T-helper 17 cell (primary cell): ENCODE measurements at regions not wholly inside any gene's neighbourhood (a gene's known extent, or its start where the extent isn't known, plus 50 kb on each side); places are given as distances from the start of the nearest gene placed in this dataset.
"Not testable (repeated sequence)": the region's sequence is repeated elsewhere in the genome, so short reads cannot be mapped to it uniquely, and the experiment has no call there.

Experiments used
- ATAC-seq: fragments of 150-1000 bp; cut with Tn5 transposase; 2 replicates; pipeline ENCODE4 v1.10.0; 2021; ENCODE audit warnings: mild to moderate bottlenecking, moderate library complexity
- DNase-seq, 3 donors: peaks; one replicate each; pipeline versions ENCODE4 v3.0.0 to v3.0.0-alpha.2; 2020 to 2021
- H3K9me3 ChIP-seq: one replicate; pipeline ENCODE4 v1.7.0; 2013; ENCODE audit warnings: low read length, mild to moderate bottlenecking; ENCODE audit not compliant: control insufficient read depth, poor library complexity, severe bottlenecking
- H3K27ac Mint-ChIP-seq: one replicate; pipeline ENCODE4 v1.8.0; 2022; ENCODE audit warnings: mild to moderate bottlenecking, moderate library complexity, mixed read lengths
- H3K27me3 Mint-ChIP-seq: one replicate; pipeline ENCODE4 v1.8.0; 2022; ENCODE audit warnings: mixed read lengths
- H3K36me3 Mint-ChIP-seq: one replicate; pipeline ENCODE4 v1.8.0; 2022; ENCODE audit warnings: low read depth, mixed read lengths
- H3K4me1 Mint-ChIP-seq: one replicate; pipeline ENCODE4 v1.8.0; 2022; ENCODE audit warnings: mild to moderate bottlenecking, mixed read lengths
- H3K4me3 Mint-ChIP-seq: one replicate; pipeline ENCODE4 v1.8.0; 2022; ENCODE audit warnings: mild to moderate bottlenecking, moderate library complexity, mixed read lengths

DNA sequence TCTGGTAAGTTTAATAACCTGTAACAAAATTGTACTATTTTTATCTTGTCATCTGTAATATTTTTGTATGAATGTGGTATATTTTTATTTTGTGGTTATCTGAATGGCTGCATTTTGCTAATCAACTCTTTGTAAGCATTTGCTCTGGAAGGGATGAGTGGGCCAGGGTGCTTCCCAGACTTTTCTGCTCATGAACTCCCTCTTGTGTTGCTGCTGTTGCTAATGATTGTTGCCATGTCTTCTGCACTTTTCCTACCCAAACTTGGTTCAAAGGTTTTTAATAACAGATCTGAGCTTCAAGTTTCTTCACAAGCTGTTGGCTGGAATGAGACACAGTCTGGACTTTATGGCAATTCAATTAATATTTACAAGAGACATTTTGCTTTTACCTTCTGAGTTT, 1005.7 kb downstream of the HACE1 start:
- no peaks in the 10 kb centered on the region for H3K4me1 Mint-ChIP-seq
- H3K9me3 ChIP-seq: no peaks in the 10 kb centered on the region
- no peaks in the 10 kb centered on the region for H3K27me3 Mint-ChIP-seq
- no peak for ATAC-seq
- H3K36me3 Mint-ChIP-seq: no peaks in the 10 kb centered on the region
- H3K27ac Mint-ChIP-seq: no peak overlapping the region
- no peak overlapping the region for H3K4me3 Mint-ChIP-seq
- no peak for DNase-seq

DNA sequence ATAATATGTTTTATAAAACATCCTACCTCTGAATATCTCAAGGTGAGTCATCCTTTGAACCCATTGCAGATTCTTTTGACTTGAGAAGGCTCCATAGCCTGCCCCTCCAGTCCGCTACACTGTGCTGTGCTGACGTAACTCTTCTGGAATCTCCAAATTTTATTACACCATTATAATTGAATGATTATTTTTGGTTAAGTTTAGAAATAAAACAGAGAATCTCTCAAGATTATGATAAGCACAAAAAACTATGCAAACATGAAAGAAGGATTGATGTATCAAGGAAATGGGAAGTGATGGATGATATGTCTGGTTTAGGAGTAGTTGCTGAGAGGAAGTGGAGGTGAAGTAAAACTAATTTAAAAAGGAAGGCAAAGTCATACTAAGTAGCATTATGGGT, 1021.3 kb downstream of the HACE1 start:
- Mint-ChIP-seq H3K36me3 (no peaks in the 10 kb centered on the region), H3K27me3 (no peaks in the 10 kb centered on the region), H3K27ac (no peak overlapping the region), H3K4me3 (no peak overlapping the region), H3K4me1 (no peaks in the 10 kb centered on the region)
- H3K9me3 ChIP-seq: no peaks in the 10 kb centered on the region
- ATAC-seq (no peak), DNase-seq (no peak)

DNA sequence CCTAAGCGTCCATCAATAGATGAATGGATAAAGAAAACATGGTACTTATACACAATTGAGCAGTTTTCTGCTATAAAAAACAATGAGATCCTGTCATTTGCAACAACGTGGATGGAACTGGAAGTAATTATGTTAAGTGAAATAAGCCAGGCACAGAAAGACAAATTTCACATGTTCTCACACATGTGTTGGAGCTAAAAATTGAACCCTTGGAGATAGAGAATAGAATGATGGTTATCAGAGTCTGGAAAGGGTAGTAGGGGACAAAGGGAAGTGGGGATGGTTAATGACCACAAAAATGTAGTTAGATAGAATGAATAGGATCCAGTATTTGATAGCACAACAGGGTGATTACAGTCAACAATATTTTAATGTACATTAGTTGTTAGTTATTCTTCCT, 1033.5 kb downstream of the HACE1 start:
- no peak for DNase-seq
- Mint-ChIP-seq H3K36me3 (no peaks in the 10 kb centered on the region), H3K4me3 (no peak overlapping the region), H3K27me3 (no peaks in the 10 kb centered on the region), H3K4me1 (no peaks in the 10 kb centered on the region), H3K27ac (no peak overlapping the region)
- ATAC-seq: no peak
- no peaks in the 10 kb centered on the region for H3K9me3 ChIP-seq

DNA sequence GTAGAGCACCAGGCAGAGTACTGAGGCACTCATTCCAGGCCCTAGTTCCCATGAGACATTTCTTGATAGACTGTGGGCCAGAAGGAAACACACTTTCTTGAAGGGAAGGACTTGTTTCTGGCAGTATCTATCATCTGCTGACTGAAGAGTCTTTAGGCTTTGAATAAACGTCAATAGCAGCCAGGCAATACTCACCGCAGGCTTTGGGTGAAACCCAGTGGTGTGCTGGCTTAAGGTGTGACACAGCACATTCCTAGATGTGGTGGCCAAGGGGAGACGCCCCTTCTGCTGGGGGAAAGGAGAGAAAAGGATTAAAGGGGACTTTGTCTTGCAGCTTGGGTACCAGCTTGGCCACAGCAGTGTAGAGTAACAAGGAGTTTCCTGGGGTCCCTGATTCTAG, 1039.6 kb downstream of the HACE1 start:
- Mint-ChIP-seq H3K36me3 (no peaks in the 10 kb centered on the region), H3K4me3 (no peak overlapping the region), H3K4me1 (no peaks in the 10 kb centered on the region), H3K27me3 (no peaks in the 10 kb centered on the region), H3K27ac (no peak overlapping the region)
- ATAC-seq (no peak), DNase-seq (no peak)
- no peaks in the 10 kb centered on the region for H3K9me3 ChIP-seq

DNA sequence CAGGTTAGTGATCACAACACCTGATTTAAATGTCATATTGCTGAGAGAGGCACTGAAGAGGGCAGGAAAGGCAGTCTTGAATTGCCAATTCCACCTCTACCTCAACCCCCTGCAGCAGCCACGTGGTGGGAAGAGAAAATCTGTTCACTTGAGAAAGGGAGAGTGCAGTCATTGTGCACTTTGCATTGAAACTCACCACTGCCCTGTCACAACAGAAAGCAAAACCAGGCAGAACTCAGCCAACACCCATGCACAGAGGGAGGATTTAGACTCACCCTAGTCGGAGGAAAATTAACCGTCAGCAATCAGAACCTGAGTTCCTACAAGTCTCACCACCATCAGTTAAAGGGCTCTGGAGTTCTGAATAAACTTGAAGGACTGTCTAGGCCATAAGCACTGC, 1040.2 kb downstream of the HACE1 start:
- no peaks in the 10 kb centered on the region for H3K27me3 Mint-ChIP-seq
- no peak overlapping the region for H3K4me3 Mint-ChIP-seq
- H3K36me3 Mint-ChIP-seq: no peaks in the 10 kb centered on the region
- H3K9me3 ChIP-seq: no peaks in the 10 kb centered on the region
- no peak overlapping the region for H3K27ac Mint-ChIP-seq
- no peaks in the 10 kb centered on the region for H3K4me1 Mint-ChIP-seq
- no peak for DNase-seq
- ATAC-seq: no peak

DNA sequence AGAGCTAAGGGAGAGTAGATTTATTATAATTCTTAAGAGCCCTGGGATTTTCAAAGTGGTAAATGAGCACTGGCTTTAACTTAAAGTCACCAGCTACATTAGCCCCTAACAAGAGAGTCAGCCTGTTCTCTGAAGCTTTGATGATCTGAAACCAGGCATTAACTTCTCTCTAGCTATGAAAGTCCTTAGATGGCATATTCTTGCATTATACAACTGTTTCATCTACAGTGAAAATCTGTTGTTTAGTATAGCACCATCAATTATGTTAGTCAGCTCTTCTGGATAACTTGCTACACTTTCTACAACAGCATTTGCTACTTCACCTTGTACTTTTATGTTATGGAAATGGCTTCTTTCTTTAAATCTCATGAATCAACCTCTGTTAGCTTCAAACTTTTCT, 1046.7 kb downstream of the HACE1 start:
- no peaks in the 10 kb centered on the region for H3K9me3 ChIP-seq
- H3K36me3 Mint-ChIP-seq: no peaks in the 10 kb centered on the region
- ATAC-seq (no peak), DNase-seq (no peak)
- H3K4me3 Mint-ChIP-seq: no peak overlapping the region
- no peaks in the 10 kb centered on the region for H3K27me3 Mint-ChIP-seq
- H3K4me1 Mint-ChIP-seq: no peaks in the 10 kb centered on the region
- H3K27ac Mint-ChIP-seq: no peak overlapping the region

DNA sequence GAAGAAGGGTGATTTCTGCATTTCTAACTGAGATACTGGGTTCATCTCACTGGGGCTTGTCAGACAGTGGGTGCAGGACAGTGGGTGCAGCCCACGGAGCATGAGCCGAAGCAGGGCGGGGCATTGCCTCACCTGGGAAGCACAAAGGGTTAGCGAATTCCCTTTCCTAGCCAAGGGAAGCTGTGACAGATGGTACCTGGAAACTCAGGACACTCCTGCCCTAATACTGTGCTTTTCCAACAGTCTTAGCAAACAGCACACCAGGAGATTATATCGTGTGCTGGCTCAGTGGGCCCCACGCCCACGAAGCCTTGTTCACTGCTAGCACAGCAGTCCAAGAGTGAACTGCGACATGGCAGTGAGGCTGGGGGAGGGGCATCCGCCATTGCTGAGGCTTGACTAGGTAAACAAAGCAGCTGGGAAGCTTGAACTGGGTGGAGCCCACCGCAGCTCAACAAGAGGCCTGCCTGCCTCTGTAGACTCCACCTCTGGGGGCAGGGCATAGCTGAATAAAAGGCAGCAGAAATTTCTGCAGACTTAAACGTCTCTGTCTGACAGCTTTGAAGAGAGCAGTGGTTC, 1057.7 kb downstream of the HACE1 start:
- not testable (repeated sequence) for H3K36me3 Mint-ChIP-seq, H3K27me3 Mint-ChIP-seq, H3K4me3 Mint-ChIP-seq, H3K9me3 ChIP-seq, H3K27ac Mint-ChIP-seq, ATAC-seq, H3K4me1 Mint-ChIP-seq, DNase-seq

DNA sequence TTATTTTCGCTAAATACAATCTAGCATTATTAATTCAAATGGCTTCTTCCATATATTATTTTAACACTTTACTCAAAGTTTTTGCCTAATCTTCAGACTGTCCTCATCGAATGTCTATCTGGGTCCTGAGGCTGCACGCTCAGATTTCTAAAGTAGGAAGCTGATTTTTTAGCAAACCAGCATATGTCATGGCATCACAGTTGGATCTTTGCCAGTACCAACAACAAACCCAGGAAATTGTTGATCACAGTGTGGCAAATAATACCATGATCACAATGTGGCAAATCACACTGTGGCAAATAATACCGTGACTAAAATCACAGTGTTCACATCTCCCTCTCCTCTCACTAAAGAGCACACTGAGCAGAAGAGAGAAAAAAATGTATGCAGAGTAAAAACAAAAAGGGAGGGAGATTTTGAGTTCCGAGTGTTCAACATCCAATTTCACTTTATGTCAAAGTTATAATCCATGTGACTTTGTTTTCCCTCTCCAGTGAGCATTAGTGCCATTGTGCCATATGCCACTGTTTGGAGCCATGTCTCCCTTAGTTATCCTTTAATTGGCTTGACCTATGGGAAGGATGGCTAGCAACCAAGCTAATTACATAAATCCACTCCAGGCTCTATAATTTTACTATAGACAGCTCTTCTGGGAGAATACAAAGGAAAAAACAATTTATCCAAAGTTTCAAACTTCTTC, 1059.6 kb downstream of the HACE1 start:
- Mint-ChIP-seq H3K27ac (no peak overlapping the region), H3K4me3 (no peak overlapping the region), H3K4me1 (no peaks in the 10 kb centered on the region), H3K27me3 (peaks cover 4% of the 10 kb centered on the region), H3K36me3 (no peaks in the 10 kb centered on the region)
- no peaks in the 10 kb centered on the region for H3K9me3 ChIP-seq
- no peak for ATAC-seq
- DNase-seq: no peak

DNA sequence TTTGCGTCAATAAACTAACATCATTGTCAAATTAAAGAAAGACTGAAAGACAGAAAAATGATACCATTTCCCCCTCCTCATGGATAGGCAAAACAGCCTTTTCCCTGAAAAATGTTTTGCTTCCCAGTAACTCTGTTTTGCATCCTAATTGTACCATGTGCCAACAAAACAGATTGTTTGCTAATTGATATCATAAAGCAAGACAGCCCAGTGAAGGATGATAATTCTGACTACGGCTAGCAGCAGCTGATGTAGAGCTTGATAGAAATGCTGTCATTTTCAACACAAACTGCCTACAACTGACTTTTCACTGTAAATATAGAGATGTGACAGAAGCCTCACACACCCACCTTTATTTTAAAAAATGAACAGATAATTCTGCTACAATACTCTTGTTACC, 1061.6 kb downstream of the HACE1 start:
- DNase-seq (no peak), ATAC-seq (no peak)
- no peaks in the 10 kb centered on the region for H3K36me3 Mint-ChIP-seq
- H3K27ac Mint-ChIP-seq: no peak overlapping the region
- no peak overlapping the region for H3K4me3 Mint-ChIP-seq
- no peaks in the 10 kb centered on the region for H3K9me3 ChIP-seq
- H3K4me1 Mint-ChIP-seq: no peaks in the 10 kb centered on the region
- H3K27me3 Mint-ChIP-seq: peaks cover 4% of the 10 kb centered on the region

DNA sequence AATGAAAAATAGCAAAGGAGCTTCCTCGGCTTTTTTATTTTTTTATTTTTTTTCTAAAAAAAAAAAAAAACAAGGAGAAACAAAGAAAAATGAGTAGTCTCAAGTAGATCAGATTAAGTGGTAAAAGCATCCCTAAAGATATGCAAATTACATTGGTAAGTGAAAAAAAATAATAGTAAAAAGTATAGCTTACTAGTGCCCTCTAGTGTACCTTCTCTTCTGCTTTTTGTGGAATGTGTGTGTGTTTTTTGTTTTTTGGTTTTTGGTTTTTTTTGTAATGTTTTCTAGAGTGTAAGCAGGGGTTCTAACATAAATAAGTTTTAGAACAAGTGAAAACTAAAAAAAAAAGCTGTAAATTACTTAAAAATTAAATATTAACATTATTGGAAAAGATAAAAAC, 1062.0 kb downstream of the HACE1 start:
- no peak overlapping the region for H3K27ac Mint-ChIP-seq
- H3K4me1 Mint-ChIP-seq: no peaks in the 10 kb centered on the region
- no peaks in the 10 kb centered on the region for H3K36me3 Mint-ChIP-seq
- no peak for DNase-seq
- H3K27me3 Mint-ChIP-seq: peaks cover 4% of the 10 kb centered on the region
- H3K4me3 Mint-ChIP-seq: no peak overlapping the region
- H3K9me3 ChIP-seq: no peaks in the 10 kb centered on the region
- ATAC-seq: no peak

DNA sequence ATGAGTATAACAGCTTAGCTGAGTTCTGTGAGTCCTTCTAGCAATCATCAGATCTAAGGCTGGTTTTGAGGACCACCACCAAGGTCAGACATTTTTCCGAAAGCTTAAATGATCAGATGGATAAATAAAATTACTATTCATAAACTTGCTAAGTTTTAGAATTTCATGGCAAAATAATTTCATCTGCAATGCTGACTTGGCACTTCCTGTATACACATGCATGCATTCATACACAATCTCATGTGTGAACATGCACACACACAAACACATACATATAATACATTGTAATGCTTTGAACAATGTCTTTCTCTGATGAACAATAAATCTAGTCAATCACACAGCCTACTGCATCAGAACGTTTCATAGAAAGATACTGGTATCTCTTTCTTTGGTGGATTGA, 1068.3 kb downstream of the HACE1 start:
- ATAC-seq (no peak), DNase-seq (no peak)
- H3K27me3 Mint-ChIP-seq: no peaks in the 10 kb centered on the region
- H3K9me3 ChIP-seq: no peaks in the 10 kb centered on the region
- H3K36me3 Mint-ChIP-seq: no peaks in the 10 kb centered on the region
- no peak overlapping the region for H3K4me3 Mint-ChIP-seq
- H3K4me1 Mint-ChIP-seq: no peaks in the 10 kb centered on the region
- no peak overlapping the region for H3K27ac Mint-ChIP-seq

DNA sequence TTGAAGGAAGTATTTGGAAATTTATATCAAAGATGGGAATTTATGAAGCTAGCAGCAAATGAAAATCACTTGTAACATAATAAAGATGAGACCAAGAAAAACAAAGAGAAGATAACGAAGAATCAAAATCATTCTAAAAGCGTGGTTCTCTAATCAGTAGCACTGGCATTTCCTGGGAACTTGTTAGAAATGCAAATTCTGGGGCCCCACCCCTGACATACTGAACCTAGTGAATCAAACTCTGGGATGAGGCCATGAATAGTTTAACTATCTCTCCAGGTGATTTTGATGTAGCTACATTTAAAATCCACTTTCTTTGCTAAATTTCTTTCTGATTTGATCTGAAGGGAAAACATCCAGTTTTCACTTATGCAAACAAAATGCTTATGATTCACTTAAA, 1075.6 kb downstream of the HACE1 start:
- no peaks in the 10 kb centered on the region for H3K9me3 ChIP-seq
- ATAC-seq (no peak), DNase-seq (no peak)
- Mint-ChIP-seq H3K4me1 (no peaks in the 10 kb centered on the region), H3K27ac (no peak overlapping the region), H3K27me3 (no peaks in the 10 kb centered on the region), H3K36me3 (no peaks in the 10 kb centered on the region), H3K4me3 (no peak overlapping the region)

DNA sequence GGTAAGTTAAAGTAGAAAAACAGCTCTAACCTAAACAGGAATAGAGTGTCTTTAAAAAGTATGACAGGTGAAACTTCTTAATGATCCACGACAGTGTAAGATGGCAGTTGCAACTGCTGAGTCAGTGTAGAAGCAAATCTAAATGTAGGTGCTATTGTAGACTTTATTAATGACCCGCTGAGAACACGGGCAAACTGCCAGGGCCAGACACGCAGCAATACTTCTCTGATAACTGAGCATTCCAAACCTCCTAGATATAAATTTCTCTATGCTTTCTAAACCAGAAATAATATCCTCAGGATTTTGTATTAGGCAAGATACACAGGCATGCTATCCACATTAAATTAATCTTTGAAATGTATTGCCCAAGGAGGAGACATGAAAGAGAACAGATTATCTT, 1076.4 kb downstream of the HACE1 start:
- DNase-seq (no peak), ATAC-seq (no peak)
- H3K4me1 Mint-ChIP-seq: no peaks in the 10 kb centered on the region
- no peaks in the 10 kb centered on the region for H3K36me3 Mint-ChIP-seq
- H3K27me3 Mint-ChIP-seq: no peaks in the 10 kb centered on the region
- no peak overlapping the region for H3K4me3 Mint-ChIP-seq
- no peaks in the 10 kb centered on the region for H3K9me3 ChIP-seq
- H3K27ac Mint-ChIP-seq: no peak overlapping the region

DNA sequence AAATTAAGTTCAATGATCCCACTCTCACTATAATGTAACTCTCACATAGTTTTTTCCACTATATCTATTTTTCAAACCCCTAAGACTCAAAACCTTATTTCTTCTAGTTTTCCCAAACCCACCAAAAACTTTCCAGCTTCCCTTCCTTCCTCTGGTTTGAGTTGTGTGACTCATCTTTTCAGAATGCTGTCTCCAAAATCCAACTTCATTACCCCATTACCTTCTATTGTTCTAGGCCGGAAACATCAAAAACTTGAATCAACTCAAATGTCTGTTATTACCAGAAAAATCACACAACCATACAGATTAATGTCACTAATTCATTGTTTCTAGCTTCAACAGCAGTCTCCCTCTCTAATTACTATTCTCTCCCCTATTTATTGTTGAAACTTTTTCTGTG, 1090.3 kb downstream of the HACE1 start:
- Mint-ChIP-seq H3K36me3 (no peaks in the 10 kb centered on the region), H3K4me3 (no peak overlapping the region), H3K27ac (no peak overlapping the region), H3K4me1 (no peaks in the 10 kb centered on the region), H3K27me3 (no peaks in the 10 kb centered on the region)
- H3K9me3 ChIP-seq: no peaks in the 10 kb centered on the region
- no peak for DNase-seq
- ATAC-seq: no peak
